H1 (cell line): ENCODE measurements at regions not wholly inside any gene's neighbourhood (a gene's known extent, or its start where the extent isn't known, plus 50 kb on each side); places are given as distances from the start of the nearest gene placed in this dataset.

Source experiments
- EP300 ChIP-seq, 2 experiments: IDR thresholded peaks; 1 replicate in 1 of 2; 2 replicates in 1 of 2; pipeline ENCODE4 v1.6.1; 2011 to 2012; ENCODE audit warnings: low read depth in 2 of 2, low read length in 2 of 2, mild to moderate bottlenecking in 2 of 2, borderline replicate concordance in 1 of 2, inconsistent platforms in 1 of 2, moderate library complexity in 1 of 2

- TF ChIP-seq EP300 (IDR thresholded peaks at IDR 0.05; ENCODE audit: borderline replicate concordance in 1 of 2, low read depth in 2 of 2, low read length in 2 of 2) = no peak
Measured at GRCh38 chr4:157576671-157577217, 356.2 kb downstream of the GRIA2 start (continued).
